CD4-positive, CD25-positive, alpha-beta regulatory T cell (primary cell): ENCODE measurements at regions not wholly inside any gene's neighbourhood (a gene's known extent, or its start where the extent isn't known, plus 50 kb on each side); places are given as distances from the start of the nearest gene placed in this dataset.

ENCODE experiments used
- ATAC-seq, 2 donors: fragments of 150-1000 bp; cut with Tn5 transposase; one replicate each; pipeline ENCODE4 v1.10.0; 2021; ENCODE audit warnings: low read depth in 2 of 2, moderate number of reproducible peaks in 2 of 2, moderate library complexity in 1 of 2
- DNase-seq, 3 donors: peaks; one replicate each; pipeline versions ENCODE4 v3.0.0 to v3.0.0-alpha.2; 2012 to 2022; ENCODE audit warnings: mixed read lengths in 1 of 3
- H3K27ac ChIP-seq: one replicate; pipeline ENCODE4 v1.7.0; 2013; ENCODE audit warnings: mild to moderate bottlenecking, low read length; ENCODE audit not compliant: insufficient read depth, poor library complexity, severe bottlenecking
- H3K27me3 ChIP-seq: one replicate; pipeline ENCODE4 v1.7.0; 2013; ENCODE audit warnings: low read length; ENCODE audit not compliant: control insufficient read depth, insufficient read depth
- H3K36me3 ChIP-seq: one replicate; pipeline ENCODE4 v1.7.0; 2013; ENCODE audit warnings: mild to moderate bottlenecking, low read length, moderate library complexity; ENCODE audit not compliant: control insufficient read depth, insufficient read depth
- H3K4me1 ChIP-seq: 2 replicates; pipeline ENCODE4 v1.7.0; 2013; ENCODE audit warnings: mild to moderate bottlenecking, low read length; ENCODE audit not compliant: insufficient read depth, control insufficient read depth, poor library complexity, severe bottlenecking
- H3K4me3 ChIP-seq: one replicate; pipeline ENCODE4 v1.7.0; 2013; ENCODE audit warnings: low read depth, mild to moderate bottlenecking, low read length, moderate library complexity
- H3K9me3 ChIP-seq, 2 experiments: 1 replicate in 1 of 2; 2 replicates in 1 of 2; pipeline ENCODE4 v1.7.0; 2013; ENCODE audit warnings: low read length in 2 of 2, mild to moderate bottlenecking in 1 of 2, moderate library complexity in 1 of 2; ENCODE audit not compliant: control insufficient read depth in 2 of 2
- H3K27ac Mint-ChIP-seq, 3 donors: one replicate each; pipeline ENCODE4 v1.8.0; 2020 to 2022; ENCODE audit warnings: mild to moderate bottlenecking in 3 of 3, mixed read lengths in 3 of 3, moderate library complexity in 2 of 3
- H3K27me3 Mint-ChIP-seq: one replicate; pipeline ENCODE4 v1.8.0; 2022; ENCODE audit warnings: mild to moderate bottlenecking, mixed read lengths
- H3K36me3 Mint-ChIP-seq: one replicate; pipeline ENCODE4 v1.8.0; 2020; ENCODE audit warnings: mixed read lengths
- H3K4me1 Mint-ChIP-seq, 4 donors: one replicate each; pipeline ENCODE4 v1.8.0; 2020 to 2022; ENCODE audit warnings: mixed read lengths in 4 of 4, mild to moderate bottlenecking in 1 of 4
- H3K4me3 Mint-ChIP-seq, 4 donors: one replicate each; pipeline ENCODE4 v1.8.0; 2020 to 2022; ENCODE audit warnings: mild to moderate bottlenecking in 4 of 4, mixed read lengths in 4 of 4, moderate library complexity in 3 of 4
- H3K9me3 Mint-ChIP-seq, 7 donors: one replicate each; pipeline ENCODE4 v1.8.0; 2020 to 2022; ENCODE audit warnings: mixed read lengths in 7 of 7, mild to moderate bottlenecking in 3 of 7, moderate library complexity in 2 of 7

- Histone ChIP-seq H3K27ac (no peak overlapping the region), H3K9me3 (no peaks in the 10 kb centered on the region), H3K27me3 (no peaks in the 10 kb centered on the region), H3K4me1 (no peaks in the 10 kb centered on the region), H3K4me3 (no peak overlapping the region), H3K36me3 (no peaks in the 10 kb centered on the region)
- H3K4me3 Mint-ChIP-seq, result no peak overlapping the region
- peaks cover 8% of the 10 kb centered on the region for H3K27me3 Mint-ChIP-seq
- H3K27ac Mint-ChIP-seq, result no peak overlapping the region
- H3K9me3 Mint-ChIP-seq, result peaks cover 0 to 8% (median 0%) of the 10 kb centered on the region in 7 donors
- no peak for ATAC-seq
- DNase-seq, result no peak
- no peaks in the 10 kb centered on the region for H3K36me3 Mint-ChIP-seq
- no peaks in the 10 kb centered on the region for H3K4me1 Mint-ChIP-seq
Measured at GRCh38 chr6:40322336-40322735, 264.8 kb downstream of the LRFN2 start.

- Histone ChIP-seq H3K9me3 (no peaks in the 10 kb centered on the region), H3K27ac (no peak overlapping the region), H3K4me1 (no peaks in the 10 kb centered on the region), H3K36me3 (no peaks in the 10 kb centered on the region), H3K27me3 (no peaks in the 10 kb centered on the region), H3K4me3 (no peak overlapping the region)
- Mint-ChIP-seq H3K27ac (no peak overlapping the region), H3K9me3 (peaks cover 0 to 8% (median 0%) of the 10 kb centered on the region in 7 donors), H3K4me3 (no peak overlapping the region), H3K27me3 (peaks cover 8% of the 10 kb centered on the region), H3K36me3 (no peaks in the 10 kb centered on the region), H3K4me1 (no peaks in the 10 kb centered on the region)
- ATAC-seq (no peak), DNase-seq (no peak)
Measured at GRCh38 chr6:40321616-40322015, 265.5 kb downstream of the LRFN2 start.

- Mint-ChIP-seq H3K4me3 (no peak overlapping the region), H3K27me3 (peaks cover 4% of the 10 kb centered on the region), H3K36me3 (no peaks in the 10 kb centered on the region), H3K4me1 (no peaks in the 10 kb centered on the region), H3K27ac (no peak overlapping the region), H3K9me3 (peaks cover 0 to 8% (median 0%) of the 10 kb centered on the region in 7 donors)
- DNase-seq, result no peak
- no peak overlapping the region for H3K27ac ChIP-seq
- H3K36me3 ChIP-seq, result no peaks in the 10 kb centered on the region
- ATAC-seq, result no peak
- H3K9me3 ChIP-seq, result no peaks in the 10 kb centered on the region
- no peaks in the 10 kb centered on the region for H3K4me1 ChIP-seq
- H3K27me3 ChIP-seq, result no peaks in the 10 kb centered on the region
- H3K4me3 ChIP-seq, result no peak overlapping the region
Measured at GRCh38 chr6:40320947-40321346, 266.2 kb downstream of the LRFN2 start.

- Histone ChIP-seq H3K36me3 (no peaks in the 10 kb centered on the region), H3K9me3 (no peaks in the 10 kb centered on the region), H3K4me1 (no peaks in the 10 kb centered on the region), H3K4me3 (no peak overlapping the region), H3K27me3 (no peaks in the 10 kb centered on the region), H3K27ac (no peak overlapping the region)
- Mint-ChIP-seq H3K4me3 (no peak overlapping the region), H3K27me3 (peaks cover 4% of the 10 kb centered on the region), H3K4me1 (no peaks in the 10 kb centered on the region), H3K27ac (no peak overlapping the region), H3K36me3 (no peaks in the 10 kb centered on the region), H3K9me3 (peaks cover 0 to 8% (median 0%) of the 10 kb centered on the region in 7 donors)
- ATAC-seq (no peak), DNase-seq (no peak)
Measured at GRCh38 chr6:40320441-40320840, 266.7 kb downstream of the LRFN2 start.

GRCh38 chr6:40319124-40319523, 268.0 kb downstream of the LRFN2 start:
- no peaks in the 10 kb centered on the region for H3K27me3 ChIP-seq
- Mint-ChIP-seq H3K27me3 (peaks cover 4% of the 10 kb centered on the region), H3K4me1 (no peaks in the 10 kb centered on the region), H3K36me3 (no peaks in the 10 kb centered on the region), H3K4me3 (no peak overlapping the region), H3K9me3 (peaks cover 0 to 8% (median 0%) of the 10 kb centered on the region in 7 donors), H3K27ac (no peak overlapping the region)
- ATAC-seq (no peak), DNase-seq (no peak)
- no peak overlapping the region for H3K27ac ChIP-seq
- H3K4me1 ChIP-seq, result no peaks in the 10 kb centered on the region
- H3K4me3 ChIP-seq, result no peak overlapping the region
- no peaks in the 10 kb centered on the region for H3K36me3 ChIP-seq
- no peaks in the 10 kb centered on the region for H3K9me3 ChIP-seq

GRCh38 chr6:40315060-40315459, 272.1 kb downstream of the LRFN2 start:
- Mint-ChIP-seq H3K4me3 (no peak overlapping the region), H3K4me1 (no peaks in the 10 kb centered on the region), H3K9me3 (peaks cover 0 to 6% (median 0%) of the 10 kb centered on the region in 7 donors), H3K36me3 (no peaks in the 10 kb centered on the region), H3K27ac (no peak overlapping the region), H3K27me3 (peaks cover 21% of the 10 kb centered on the region)
- Histone ChIP-seq H3K27me3 (no peaks in the 10 kb centered on the region), H3K4me3 (no peak overlapping the region), H3K27ac (no peak overlapping the region), H3K9me3 (no peaks in the 10 kb centered on the region), H3K4me1 (no peaks in the 10 kb centered on the region), H3K36me3 (no peaks in the 10 kb centered on the region)
- no peak for ATAC-seq
- no peak for DNase-seq

- DNase-seq (no peak), ATAC-seq (no peak)
- no peaks in the 10 kb centered on the region for H3K36me3 ChIP-seq
- H3K4me1 ChIP-seq, result no peaks in the 10 kb centered on the region
- H3K27ac ChIP-seq, result no peak overlapping the region
- H3K4me3 ChIP-seq, result no peak overlapping the region
- no peak overlapping the region for H3K27ac Mint-ChIP-seq
- H3K36me3 Mint-ChIP-seq, result no peaks in the 10 kb centered on the region
- H3K27me3 Mint-ChIP-seq, result peaks cover 23% of the 10 kb centered on the region
- peaks cover 0 to 5% (median 0%) of the 10 kb centered on the region in 7 donors for H3K9me3 Mint-ChIP-seq
- no peaks in the 10 kb centered on the region for H3K9me3 ChIP-seq
- H3K27me3 ChIP-seq, result no peaks in the 10 kb centered on the region
- no peak overlapping the region for H3K4me3 Mint-ChIP-seq
- no peaks in the 10 kb centered on the region for H3K4me1 Mint-ChIP-seq
Measured at GRCh38 chr6:40313582-40313981, 273.6 kb downstream of the LRFN2 start.

- Histone ChIP-seq H3K4me1 (no peaks in the 10 kb centered on the region), H3K36me3 (no peaks in the 10 kb centered on the region), H3K27ac (no peak overlapping the region), H3K27me3 (no peaks in the 10 kb centered on the region), H3K9me3 (no peaks in the 10 kb centered on the region), H3K4me3 (no peak overlapping the region)
- H3K36me3 Mint-ChIP-seq, result no peaks in the 10 kb centered on the region
- no peak overlapping the region for H3K27ac Mint-ChIP-seq
- ATAC-seq (no peak), DNase-seq (no peak)
- H3K4me1 Mint-ChIP-seq, result no peaks in the 10 kb centered on the region
- peaks cover 25% of the 10 kb centered on the region for H3K27me3 Mint-ChIP-seq
- H3K9me3 Mint-ChIP-seq, result peaks cover 0 to 4% (median 0%) of the 10 kb centered on the region in 7 donors
- H3K4me3 Mint-ChIP-seq, result no peak overlapping the region
Measured at GRCh38 chr6:40312213-40313015, 274.8 kb downstream of the LRFN2 start.
